ENCODE measurements at regions not wholly inside any gene's neighbourhood (a gene's known extent, or its start where the extent isn't known, plus 50 kb on each side); places are given as distances from the start of the nearest gene placed in this dataset.

DNA sequence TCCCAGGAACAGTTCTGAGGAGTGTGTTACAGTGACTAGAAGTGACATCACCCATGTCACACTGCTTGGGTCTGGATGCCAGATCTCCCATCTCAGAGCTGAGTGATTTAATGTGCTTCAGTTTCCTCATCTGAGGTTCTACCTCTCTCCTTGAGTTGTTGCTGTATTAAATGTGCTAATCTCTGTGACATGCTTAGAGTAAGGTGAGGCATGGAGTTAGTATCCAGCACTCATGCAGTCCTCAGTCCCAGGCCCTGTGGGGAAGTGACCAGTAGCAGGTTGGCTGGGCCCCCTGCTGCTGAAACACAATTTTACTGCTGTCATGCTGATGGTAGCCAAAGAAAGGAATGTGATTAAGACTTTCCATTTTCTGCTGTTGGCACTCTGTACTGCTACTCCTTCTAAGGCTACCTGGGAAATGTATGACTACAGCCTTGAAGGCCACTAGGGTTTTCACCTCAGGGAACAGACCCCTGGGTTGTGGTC, 639.6 kb downstream of the MID1IP1 start:
- Histone ChIP-seq H3K4me2 (ENCODE audit: low read length) (no peak overlapping the region), H3K9ac (ENCODE audit: low read length) (no peak overlapping the region), H3K36me3 (replicated peaks; ENCODE audit: low read depth, low read length) (no peaks in the 10 kb centered on the region), H3K4me3 (ENCODE audit: low read length) (no peak overlapping the region), H3K9me3 (ENCODE audit: insufficient read depth, low read length) (no peaks in the 10 kb centered on the region), H3K27ac (ENCODE audit: low read length) (no peak overlapping the region), H2AFZ (ENCODE audit: low read depth, low read length) (no peak overlapping the region), H3K79me2 (ENCODE audit: low read length) (no peaks in the 10 kb centered on the region), H3K27me3 (ENCODE audit: low read depth, low read length) (no peaks in the 10 kb centered on the region), H3K4me1 (ENCODE audit: low read length) (peaks cover 35% of the 10 kb centered on the region), H4K20me1 (ENCODE audit: insufficient read depth, low read length) (no peaks in the 10 kb centered on the region)
- TF ChIP-seq EZH2phosphoT487 (IDR thresholded peaks at IDR 0.05; ENCODE audit: low read depth): no peak
- TF ChIP-seq, protein P1, sequence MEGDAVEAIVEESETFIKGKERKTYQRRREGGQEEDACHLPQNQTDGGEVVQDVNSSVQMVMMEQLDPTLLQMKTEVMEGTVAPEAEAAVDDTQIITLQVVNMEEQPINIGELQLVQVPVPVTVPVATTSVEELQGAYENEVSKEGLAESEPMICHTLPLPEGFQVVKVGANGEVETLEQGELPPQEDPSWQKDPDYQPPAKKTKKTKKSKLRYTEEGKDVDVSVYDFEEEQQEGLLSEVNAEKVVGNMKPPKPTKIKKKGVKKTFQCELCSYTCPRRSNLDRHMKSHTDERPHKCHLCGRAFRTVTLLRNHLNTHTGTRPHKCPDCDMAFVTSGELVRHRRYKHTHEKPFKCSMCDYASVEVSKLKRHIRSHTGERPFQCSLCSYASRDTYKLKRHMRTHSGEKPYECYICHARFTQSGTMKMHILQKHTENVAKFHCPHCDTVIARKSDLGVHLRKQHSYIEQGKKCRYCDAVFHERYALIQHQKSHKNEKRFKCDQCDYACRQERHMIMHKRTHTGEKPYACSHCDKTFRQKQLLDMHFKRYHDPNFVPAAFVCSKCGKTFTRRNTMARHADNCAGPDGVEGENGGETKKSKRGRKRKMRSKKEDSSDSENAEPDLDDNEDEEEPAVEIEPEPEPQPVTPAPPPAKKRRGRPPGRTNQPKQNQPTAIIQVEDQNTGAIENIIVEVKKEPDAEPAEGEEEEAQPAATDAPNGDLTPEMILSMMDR (IDR thresholded peaks at IDR 0.05; ENCODE audit: low read depth, low read length): no peak

DNA sequence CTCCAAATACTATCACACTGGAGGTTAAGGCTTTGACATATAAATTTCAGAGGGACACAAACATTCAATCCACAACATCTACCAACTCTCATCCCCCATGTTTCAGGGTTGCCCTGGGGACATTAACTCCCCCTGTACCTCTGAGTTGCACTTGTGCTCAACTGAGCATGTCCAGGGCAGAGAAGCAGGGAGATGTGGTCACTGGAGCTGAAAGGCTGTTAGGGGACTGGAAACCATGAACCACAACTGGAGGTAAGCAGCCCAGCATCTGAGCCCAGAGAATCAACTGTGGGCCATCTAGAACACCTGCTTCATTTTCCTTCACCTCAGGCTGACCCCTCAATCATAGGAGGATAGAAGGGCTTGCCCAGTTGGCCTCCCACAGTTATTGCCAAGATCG, 641.1 kb downstream of the MID1IP1 start:
- no peak overlapping the region for H2AFZ ChIP-seq (ENCODE audit: low read depth, low read length)
- no peaks in the 10 kb centered on the region for H3K27me3 ChIP-seq (ENCODE audit: low read depth, low read length)
- H4K20me1 ChIP-seq (ENCODE audit: insufficient read depth, low read length): no peaks in the 10 kb centered on the region
- H3K4me3 ChIP-seq (ENCODE audit: low read length): no peak overlapping the region
- peaks cover 28% of the 10 kb centered on the region for H3K4me1 ChIP-seq (ENCODE audit: low read length)
- no peaks in the 10 kb centered on the region for H3K79me2 ChIP-seq (ENCODE audit: low read length)
- no peak for TF ChIP-seq EZH2phosphoT487 (IDR thresholded peaks at IDR 0.05; ENCODE audit: low read depth)
- no peak overlapping the region for H3K9ac ChIP-seq (ENCODE audit: low read length)
- no peak overlapping the region for H3K27ac ChIP-seq (ENCODE audit: low read length)
- no peaks in the 10 kb centered on the region for H3K36me3 ChIP-seq (replicated peaks; ENCODE audit: low read depth, low read length)
- peak overlapping the region; percentile 37 for H3K4me2 ChIP-seq (ENCODE audit: low read length)
- no peaks in the 10 kb centered on the region for H3K9me3 ChIP-seq (ENCODE audit: insufficient read depth, low read length)

DNA sequence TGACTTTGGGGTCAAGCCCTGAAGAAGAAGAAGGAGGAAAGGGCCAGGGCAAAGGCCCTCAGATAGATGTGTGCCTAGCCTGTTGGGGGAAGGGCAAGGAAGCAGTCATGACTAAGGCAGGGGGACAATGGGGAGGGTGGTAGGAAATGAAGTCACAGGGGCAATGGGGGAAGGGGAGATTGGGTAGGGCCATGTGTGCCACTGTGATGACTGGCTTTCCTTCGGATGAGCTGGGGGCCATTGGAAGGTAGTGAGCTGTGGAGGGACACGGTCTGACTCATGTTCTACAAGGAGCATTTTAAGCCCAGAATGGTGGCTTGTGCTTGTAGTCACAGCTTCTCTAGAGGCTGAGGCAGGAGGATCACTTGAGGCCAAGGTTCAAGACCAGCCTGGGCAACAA, 642.0 kb downstream of the MID1IP1 start:
- H4K20me1 ChIP-seq (ENCODE audit: insufficient read depth, low read length): no peaks in the 10 kb centered on the region
- TF ChIP-seq, protein P1 (IDR thresholded peaks at IDR 0.05; ENCODE audit: low read depth, low read length): no peak
- TF ChIP-seq EZH2phosphoT487 (IDR thresholded peaks at IDR 0.05; ENCODE audit: low read depth): no peak
- H3K4me3 ChIP-seq (ENCODE audit: low read length): no peak overlapping the region
- no peaks in the 10 kb centered on the region for H3K36me3 ChIP-seq (replicated peaks; ENCODE audit: low read depth, low read length)
- H3K4me1 ChIP-seq (ENCODE audit: low read length): peaks cover 28% of the 10 kb centered on the region
- H2AFZ ChIP-seq (ENCODE audit: low read depth, low read length): no peak overlapping the region
- no peaks in the 10 kb centered on the region for H3K9me3 ChIP-seq (ENCODE audit: insufficient read depth, low read length)
- no peak overlapping the region for H3K9ac ChIP-seq (ENCODE audit: low read length)
- no peak overlapping the region for H3K4me2 ChIP-seq (ENCODE audit: low read length)
- no peaks in the 10 kb centered on the region for H3K79me2 ChIP-seq (ENCODE audit: low read length)
- H3K27ac ChIP-seq (ENCODE audit: low read length): no peak overlapping the region
- H3K27me3 ChIP-seq (ENCODE audit: low read depth, low read length): no peaks in the 10 kb centered on the region

DNA sequence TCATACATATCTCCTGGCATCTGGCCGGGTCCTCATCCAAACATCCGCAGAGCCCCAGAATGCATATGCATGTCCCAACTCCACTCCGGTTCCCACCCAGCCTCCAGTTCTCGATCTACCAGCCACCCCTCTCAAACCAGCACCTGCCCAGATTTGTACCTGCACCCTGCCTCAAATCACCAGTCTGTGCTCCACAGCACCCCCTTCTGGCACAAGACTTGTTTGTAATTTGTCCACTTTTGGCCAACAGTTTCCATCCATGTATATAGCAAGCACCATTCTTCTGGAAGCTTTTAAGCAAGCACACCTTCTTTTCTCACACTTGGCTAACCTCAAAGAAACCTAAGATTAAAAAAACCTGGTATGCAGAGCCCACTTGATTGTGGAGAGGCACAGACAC, 644.1 kb downstream of the MID1IP1 start:
- Histone ChIP-seq H3K79me2 (ENCODE audit: low read length) (no peaks in the 10 kb centered on the region), H3K27ac (ENCODE audit: low read length) (no peak overlapping the region), H3K4me2 (ENCODE audit: low read length) (no peak overlapping the region), H3K36me3 (replicated peaks; ENCODE audit: low read depth, low read length) (no peaks in the 10 kb centered on the region), H2AFZ (ENCODE audit: low read depth, low read length) (no peak overlapping the region), H3K4me1 (ENCODE audit: low read length) (peaks cover 21% of the 10 kb centered on the region), H3K4me3 (ENCODE audit: low read length) (no peak overlapping the region), H4K20me1 (ENCODE audit: insufficient read depth, low read length) (no peaks in the 10 kb centered on the region), H3K9me3 (ENCODE audit: insufficient read depth, low read length) (no peaks in the 10 kb centered on the region), H3K27me3 (ENCODE audit: low read depth, low read length) (no peaks in the 10 kb centered on the region), H3K9ac (ENCODE audit: low read length) (no peak overlapping the region)
- no peak for TF ChIP-seq EZH2phosphoT487 (IDR thresholded peaks at IDR 0.05; ENCODE audit: low read depth)
- TF ChIP-seq, protein P1 (IDR thresholded peaks at IDR 0.05; ENCODE audit: low read depth, low read length): peak; percentile 51

DNA sequence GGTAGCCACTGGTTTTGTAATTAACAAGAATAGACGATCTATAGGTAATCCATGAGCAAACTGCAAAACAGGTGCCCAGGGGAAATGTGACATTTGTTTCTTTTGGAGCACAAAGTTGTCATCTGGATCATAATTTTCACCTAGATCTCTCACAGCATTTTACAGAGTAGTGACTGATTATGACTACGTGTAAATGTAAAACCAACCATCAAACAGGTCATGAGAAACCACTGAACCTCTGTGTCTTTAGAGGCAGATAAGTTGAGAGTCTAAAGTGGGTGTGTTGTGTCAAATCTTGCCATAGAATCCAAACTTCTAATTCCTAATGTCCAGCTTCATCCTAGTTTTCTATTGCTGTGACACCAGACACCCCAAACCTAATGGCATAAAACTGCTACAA, 648.1 kb downstream of the MID1IP1 start:
- Histone ChIP-seq H4K20me1 (ENCODE audit: insufficient read depth, low read length) (no peaks in the 10 kb centered on the region), H3K79me2 (ENCODE audit: low read length) (no peaks in the 10 kb centered on the region), H3K4me3 (ENCODE audit: low read length) (no peak overlapping the region), H3K27me3 (ENCODE audit: low read depth, low read length) (no peaks in the 10 kb centered on the region), H3K36me3 (replicated peaks; ENCODE audit: low read depth, low read length) (no peaks in the 10 kb centered on the region), H3K4me2 (ENCODE audit: low read length) (no peak overlapping the region), H3K9ac (ENCODE audit: low read length) (no peak overlapping the region), H3K4me1 (ENCODE audit: low read length) (no peaks in the 10 kb centered on the region), H3K9me3 (ENCODE audit: insufficient read depth, low read length) (no peaks in the 10 kb centered on the region), H2AFZ (ENCODE audit: low read depth, low read length) (no peak overlapping the region), H3K27ac (ENCODE audit: low read length) (no peak overlapping the region)
- TF ChIP-seq, protein P1 (IDR thresholded peaks at IDR 0.05; ENCODE audit: low read depth, low read length): no peak
- no peak for TF ChIP-seq EZH2phosphoT487 (IDR thresholded peaks at IDR 0.05; ENCODE audit: low read depth)

All from OCI-LY3 (cell line).